Suprapubic skin (tissue), 4 donors: ENCODE measurements at regions not wholly inside any gene's neighbourhood (a gene's known extent, or its start where the extent isn't known, plus 50 kb on each side); places are given as distances from the start of the nearest gene placed in this dataset.

Source experiments
- DNase-seq, 2 donors: peaks; one replicate each; pipeline ENCODE4 v3.0.0-alpha.2; 2019; ENCODE audit warnings: low spot score in 2 of 2
- H3K27ac ChIP-seq: fragments of 200-600 bp; sonication (generic); one replicate; pipeline ENCODE4 v1.5.1; 2019
- H3K27me3 ChIP-seq: fragments of 200-600 bp; sonication (generic); one replicate; pipeline ENCODE4 v1.5.1; 2019
- H3K36me3 ChIP-seq: fragments of 200-600 bp; sonication (generic); one replicate; pipeline ENCODE4 v1.5.1; 2019
- H3K4me1 ChIP-seq: fragments of 200-600 bp; sonication (generic); one replicate; pipeline ENCODE4 v1.5.1; 2019
- H3K4me3 ChIP-seq: fragments of 200-600 bp; sonication (generic); one replicate; pipeline ENCODE4 v1.5.1; 2019; ENCODE audit warnings: mild to moderate bottlenecking
- H3K9me3 ChIP-seq: fragments of 200-600 bp; sonication (generic); one replicate; pipeline ENCODE4 v1.5.1; 2019
- EP300 ChIP-seq: sonication (generic); formaldehyde crosslinking; IDR thresholded peaks from one replicate; pipeline ENCODE4 v1.6.1; 2017; ENCODE audit warnings: antibody characterized with exemption
- POLR2A ChIP-seq, 2 donors: fragments of 450-650 bp; IDR thresholded peaks; one replicate each; pipeline ENCODE4 v1.6.1; 2017; ENCODE audit warnings: antibody characterized with exemption in 2 of 2, mild to moderate bottlenecking in 2 of 2, moderate library complexity in 2 of 2
- POLR2AphosphoS5 ChIP-seq, 3 donors: sonication (generic); formaldehyde crosslinking; IDR thresholded peaks; one replicate each; pipeline ENCODE4 v1.6.1; 2017; ENCODE audit warnings: antibody characterized with exemption in 3 of 3
- WGBS: methylation state at CpG from one replicate; pipeline ENCODE4 v1.1.5; 2018; 5-methylcytosine and 5-hydroxymethylcytosine counted together
- TF ChIP-seq, protein P1 (sequence below), 2 donors: fragments of 200-600 bp in 1 of 2; fragments of 450-650 bp in 1 of 2; sonication (generic) in 1 of 2; IDR thresholded peaks; one replicate each; pipeline ENCODE4 v1.5.1; 2016 to 2019; ENCODE audit warnings: antibody characterized with exemption in 2 of 2, mild to moderate bottlenecking in 1 of 2, moderate library complexity in 1 of 2

DNA sequence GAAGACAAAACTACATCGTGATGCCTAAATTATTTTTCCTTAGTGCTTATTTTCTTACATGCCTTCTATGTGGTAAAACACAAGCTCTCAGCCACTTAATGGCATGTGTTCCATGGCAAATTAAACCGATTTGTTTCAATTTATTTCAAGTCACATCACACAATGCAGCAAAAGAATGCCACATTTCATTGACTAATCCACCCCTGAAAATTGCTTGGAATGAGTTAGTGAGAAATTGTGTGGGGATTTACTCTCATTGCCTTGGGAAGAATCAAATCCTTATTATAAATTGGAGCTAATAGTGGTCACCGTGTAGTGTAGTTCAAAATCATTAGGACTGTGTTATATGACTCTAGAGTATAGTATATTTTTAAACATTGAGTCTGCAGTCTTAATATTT, 485.5 kb upstream of the KLHL1 start:
- Histone ChIP-seq H3K4me1 (no peaks in the 10 kb centered on the region), H3K36me3 (no peaks in the 10 kb centered on the region), H3K27ac (no peak overlapping the region), H3K27me3 (no peaks in the 10 kb centered on the region), H3K9me3 (no peaks in the 10 kb centered on the region), H3K4me3 (no peak overlapping the region)
- TF ChIP-seq EP300 (no peak), POLR2AphosphoS5 (IDR thresholded peaks at IDR 0.05) (no peak), POLR2A (IDR thresholded peaks at IDR 0.05) (no peak)
- TF ChIP-seq, protein P1, sequence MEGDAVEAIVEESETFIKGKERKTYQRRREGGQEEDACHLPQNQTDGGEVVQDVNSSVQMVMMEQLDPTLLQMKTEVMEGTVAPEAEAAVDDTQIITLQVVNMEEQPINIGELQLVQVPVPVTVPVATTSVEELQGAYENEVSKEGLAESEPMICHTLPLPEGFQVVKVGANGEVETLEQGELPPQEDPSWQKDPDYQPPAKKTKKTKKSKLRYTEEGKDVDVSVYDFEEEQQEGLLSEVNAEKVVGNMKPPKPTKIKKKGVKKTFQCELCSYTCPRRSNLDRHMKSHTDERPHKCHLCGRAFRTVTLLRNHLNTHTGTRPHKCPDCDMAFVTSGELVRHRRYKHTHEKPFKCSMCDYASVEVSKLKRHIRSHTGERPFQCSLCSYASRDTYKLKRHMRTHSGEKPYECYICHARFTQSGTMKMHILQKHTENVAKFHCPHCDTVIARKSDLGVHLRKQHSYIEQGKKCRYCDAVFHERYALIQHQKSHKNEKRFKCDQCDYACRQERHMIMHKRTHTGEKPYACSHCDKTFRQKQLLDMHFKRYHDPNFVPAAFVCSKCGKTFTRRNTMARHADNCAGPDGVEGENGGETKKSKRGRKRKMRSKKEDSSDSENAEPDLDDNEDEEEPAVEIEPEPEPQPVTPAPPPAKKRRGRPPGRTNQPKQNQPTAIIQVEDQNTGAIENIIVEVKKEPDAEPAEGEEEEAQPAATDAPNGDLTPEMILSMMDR (IDR thresholded peaks at IDR 0.05): no peak
- DNase-seq: no peak
- WGBS: 42% methylated on average over 3 of the region's 3 CpGs

DNA sequence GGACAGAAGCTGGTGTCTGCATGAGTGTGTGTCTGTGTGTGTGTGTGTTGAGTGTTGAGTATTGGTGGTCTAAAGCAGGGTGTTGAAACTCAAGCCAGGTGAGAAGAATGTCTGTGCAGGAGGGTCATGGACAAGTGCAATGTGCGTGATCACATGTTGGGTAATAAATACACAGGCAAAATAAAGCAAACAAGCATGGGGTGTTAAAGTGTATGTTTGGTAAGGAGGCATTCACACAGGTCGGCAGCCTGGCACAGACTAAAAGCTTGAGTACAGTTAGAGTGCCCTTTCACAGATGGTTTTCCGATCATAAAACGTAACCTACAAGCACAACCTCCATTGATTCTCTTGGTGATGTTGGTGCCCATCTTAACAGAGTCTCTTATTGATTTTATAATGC, 476.9 kb upstream of the KLHL1 start:
- H3K9me3 ChIP-seq: no peaks in the 10 kb centered on the region
- WGBS: 89% methylated on average over 4 of the region's 4 CpGs
- no peak for TF ChIP-seq EP300
- no peak for TF ChIP-seq POLR2A (IDR thresholded peaks at IDR 0.05)
- TF ChIP-seq, protein P1 (IDR thresholded peaks at IDR 0.05): no peak
- TF ChIP-seq POLR2AphosphoS5 (IDR thresholded peaks at IDR 0.05): no peak
- no peak overlapping the region for H3K27ac ChIP-seq
- DNase-seq: no peak
- no peak overlapping the region for H3K4me3 ChIP-seq
- H3K36me3 ChIP-seq: no peaks in the 10 kb centered on the region
- H3K27me3 ChIP-seq: no peaks in the 10 kb centered on the region
- no peaks in the 10 kb centered on the region for H3K4me1 ChIP-seq

DNA sequence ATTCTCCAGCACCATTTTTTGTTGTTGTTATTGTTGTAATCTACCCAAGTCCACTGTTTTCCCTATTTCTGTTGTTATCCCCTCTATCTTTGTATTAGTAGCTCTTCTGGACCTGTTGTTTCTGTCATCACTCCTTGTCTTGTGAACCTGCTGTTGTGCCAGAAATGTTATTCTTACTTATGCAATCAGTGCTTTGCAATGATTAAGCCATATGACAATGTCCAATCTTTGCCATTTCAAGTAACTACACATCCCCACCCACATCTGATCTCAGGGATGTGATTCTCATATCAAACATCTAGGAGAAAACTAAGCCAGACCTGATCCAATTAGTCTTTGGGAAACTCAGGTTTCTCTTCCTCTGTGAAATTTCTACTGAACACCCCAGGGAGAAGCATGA, 472.6 kb upstream of the KLHL1 start:
- no peak for DNase-seq
- no peak overlapping the region for H3K4me3 ChIP-seq
- no peaks in the 10 kb centered on the region for H3K36me3 ChIP-seq
- H3K27me3 ChIP-seq: no peaks in the 10 kb centered on the region
- no peaks in the 10 kb centered on the region for H3K4me1 ChIP-seq
- TF ChIP-seq POLR2AphosphoS5 (IDR thresholded peaks at IDR 0.05) (no peak), EP300 (no peak), POLR2A (IDR thresholded peaks at IDR 0.05) (no peak)
- TF ChIP-seq, protein P1 (IDR thresholded peaks at IDR 0.05): no peak
- no peak overlapping the region for H3K27ac ChIP-seq
- H3K9me3 ChIP-seq: no peaks in the 10 kb centered on the region

DNA sequence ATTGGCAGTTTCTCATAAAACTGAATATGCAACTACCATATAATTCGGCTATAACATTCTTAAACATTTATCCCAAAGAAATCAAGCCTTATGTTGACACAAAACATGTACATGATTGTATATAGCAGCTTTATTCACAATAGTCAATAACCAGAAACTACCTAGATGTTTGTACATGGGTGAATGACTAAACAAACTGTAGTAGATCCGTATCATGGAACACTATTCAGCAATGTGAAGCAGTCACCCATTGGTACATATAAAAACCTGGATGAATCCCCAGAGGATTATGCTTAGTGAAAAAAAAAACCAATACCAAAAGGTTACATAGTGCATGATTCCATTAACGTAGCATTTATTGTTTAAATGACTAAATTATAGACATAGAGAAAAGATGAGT, 471.7 kb upstream of the KLHL1 start:
- H3K27ac ChIP-seq: no peak overlapping the region
- 81% methylated on average over 3 of the region's 3 CpGs for WGBS
- no peak for DNase-seq
- no peaks in the 10 kb centered on the region for H3K27me3 ChIP-seq
- no peaks in the 10 kb centered on the region for H3K9me3 ChIP-seq
- no peaks in the 10 kb centered on the region for H3K4me1 ChIP-seq
- TF ChIP-seq POLR2A (IDR thresholded peaks at IDR 0.05) (no peak), EP300 (no peak), POLR2AphosphoS5 (IDR thresholded peaks at IDR 0.05) (no peak)
- TF ChIP-seq, protein P1 (IDR thresholded peaks at IDR 0.05): no peak
- no peaks in the 10 kb centered on the region for H3K36me3 ChIP-seq
- no peak overlapping the region for H3K4me3 ChIP-seq

DNA sequence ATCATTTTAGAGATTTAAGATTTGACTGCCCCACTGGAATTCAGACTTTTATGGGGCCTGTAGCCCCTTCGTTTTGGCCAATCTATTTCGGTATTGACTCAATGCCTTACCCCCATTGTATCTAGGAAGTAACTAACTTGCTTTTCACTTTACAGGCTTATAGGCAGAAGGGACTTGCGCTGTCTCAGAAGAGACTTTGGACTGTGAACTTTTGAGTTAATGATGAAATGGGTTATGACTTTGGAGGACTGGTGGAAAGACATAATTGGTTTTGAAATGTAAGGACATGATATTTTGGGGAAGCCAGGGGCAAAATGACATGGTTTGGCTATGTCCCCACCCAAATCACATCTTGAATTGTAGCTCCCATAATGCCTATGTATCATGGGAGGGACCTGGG, 463.0 kb upstream of the KLHL1 start:
- WGBS: 90% methylated on average over 3 of the region's 3 CpGs
- Histone ChIP-seq H3K36me3 (no peaks in the 10 kb centered on the region), H3K4me1 (no peaks in the 10 kb centered on the region), H3K9me3 (no peaks in the 10 kb centered on the region), H3K4me3 (no peak overlapping the region), H3K27me3 (no peaks in the 10 kb centered on the region), H3K27ac (no peak overlapping the region)
- no peak for TF ChIP-seq EP300
- no peak for TF ChIP-seq POLR2AphosphoS5 (IDR thresholded peaks at IDR 0.05)
- TF ChIP-seq, protein P1 (IDR thresholded peaks at IDR 0.05): no peak
- no peak for TF ChIP-seq POLR2A (IDR thresholded peaks at IDR 0.05)
- DNase-seq: no peak
